NCI-H2227 treated with DMSO at 0.1 percent for 48 hours (cell line): ENCODE measurements at regions not wholly inside any gene's neighbourhood (a gene's known extent, or its start where the extent isn't known, plus 50 kb on each side); places are given as distances from the start of the nearest gene placed in this dataset.

ENCODE experiments used
- DNase-seq: peaks from one replicate; lab custom pipeline; 2025; lab: John Stamatoyannopoulos, UW

DNA sequence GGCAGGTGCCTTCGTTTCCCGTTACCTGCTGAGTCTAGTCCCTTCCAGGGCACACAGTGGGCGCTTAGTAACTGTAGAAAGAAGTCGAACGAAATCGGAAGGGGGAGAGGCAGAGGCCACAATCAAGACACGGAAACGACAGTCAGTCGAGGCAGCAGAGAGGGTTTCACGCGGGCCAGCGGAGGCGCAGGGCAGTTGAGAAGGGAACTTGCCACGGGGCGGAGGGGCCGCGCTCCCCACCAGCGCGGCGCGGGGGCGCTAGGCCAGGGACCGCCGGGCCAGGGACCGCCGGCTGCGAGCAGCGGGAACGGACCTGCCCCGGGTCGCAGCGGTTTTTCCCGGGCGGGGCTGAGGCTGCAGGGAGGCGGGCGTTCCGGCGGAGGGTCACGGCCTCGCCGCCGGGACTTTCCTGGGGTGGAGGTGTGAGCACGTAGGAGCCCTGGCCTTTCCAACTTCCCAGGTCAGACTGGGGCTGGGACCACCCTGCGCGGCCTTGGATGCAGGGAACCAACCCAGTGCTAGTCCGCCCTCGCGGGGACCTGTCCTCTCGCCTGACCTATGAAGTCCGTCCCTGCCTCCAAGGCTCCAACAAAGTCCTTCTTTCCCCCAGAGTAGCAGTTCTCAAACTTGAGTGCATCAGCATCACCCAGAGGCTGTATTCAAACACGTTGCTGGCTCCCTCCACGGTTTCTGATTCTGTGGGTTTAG is 150.1 kb upstream of the FGGY start:
- peak; percentile 2 for DNase-seq

DNA sequence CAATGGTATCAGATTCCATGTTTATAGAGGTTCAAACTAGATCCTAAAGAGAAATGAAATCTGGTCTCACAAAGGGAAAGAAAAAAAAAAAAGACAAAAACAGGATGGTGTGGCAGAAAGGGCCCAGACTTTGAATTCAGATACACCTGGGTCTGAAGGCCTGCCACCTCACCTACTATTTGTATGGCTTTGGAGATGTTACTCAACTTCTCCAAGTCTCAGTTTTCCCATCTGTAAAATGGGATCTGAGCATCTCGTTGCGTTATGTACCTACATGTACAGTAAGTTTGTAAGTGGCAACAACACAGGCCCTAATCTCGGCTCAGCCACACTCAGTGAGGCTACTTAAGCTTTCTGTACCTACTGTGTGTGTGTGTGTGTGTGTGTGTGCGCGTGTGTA is 147.5 kb upstream of the FGGY start:
- no peak for DNase-seq

DNA sequence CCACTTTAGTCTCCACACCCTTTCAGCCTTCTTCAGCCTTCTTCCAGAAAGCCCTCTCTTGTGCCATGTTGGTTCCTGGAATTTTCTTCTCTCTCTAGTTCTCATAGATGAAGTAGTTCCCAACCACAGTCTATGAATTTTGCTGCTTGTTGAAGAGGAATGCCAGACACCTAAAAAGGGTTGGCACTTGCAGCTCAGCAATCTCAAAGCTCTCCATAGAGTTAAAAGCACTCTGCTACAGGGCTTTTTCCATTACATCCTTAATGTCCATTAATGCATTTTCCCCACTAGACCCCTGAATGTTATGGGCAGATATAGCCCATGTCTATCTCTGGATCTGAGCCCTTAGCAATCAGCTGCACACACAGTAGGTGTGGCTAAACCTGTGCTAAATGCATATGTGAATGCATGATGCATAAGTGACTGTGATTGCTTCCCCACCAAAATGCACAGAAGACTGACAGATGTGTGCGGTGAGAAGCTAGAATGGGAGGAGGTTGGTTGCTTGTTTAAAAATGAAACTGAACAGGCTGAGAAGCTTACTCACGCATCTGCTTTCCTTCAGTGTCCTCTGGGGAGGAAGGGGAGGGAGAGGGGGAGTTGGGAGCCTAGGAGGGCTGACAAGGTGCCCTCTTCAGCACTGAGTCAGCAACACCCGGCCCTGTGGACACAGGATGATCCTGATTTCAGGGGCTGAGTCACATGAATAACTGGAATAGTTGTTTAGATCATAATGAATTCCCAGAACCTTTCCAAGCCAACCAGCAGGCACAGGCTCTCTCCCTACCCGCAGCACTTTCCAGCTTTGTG is 146.1 kb upstream of the FGGY start:
- peak; percentile 12 for DNase-seq

DNA sequence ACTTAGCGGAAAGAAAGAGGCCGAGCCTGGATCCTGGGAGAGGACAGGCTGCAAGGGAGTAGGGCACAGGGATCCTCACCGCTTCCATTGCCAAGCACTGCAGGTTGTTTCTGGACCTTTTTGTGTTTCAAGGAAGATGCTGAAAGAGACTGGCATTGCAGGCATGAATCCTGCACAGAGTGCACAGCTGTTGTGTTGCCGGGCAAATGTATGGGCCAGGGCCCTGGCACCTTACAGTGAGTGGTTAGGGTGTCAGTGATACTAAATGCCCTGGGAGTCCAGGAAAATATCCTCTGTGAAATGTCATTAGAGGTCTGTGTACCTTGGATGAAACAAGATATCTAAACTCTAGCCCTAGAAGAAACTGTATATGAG is 145.5 kb upstream of the FGGY start:
- DNase-seq: no peak

DNA sequence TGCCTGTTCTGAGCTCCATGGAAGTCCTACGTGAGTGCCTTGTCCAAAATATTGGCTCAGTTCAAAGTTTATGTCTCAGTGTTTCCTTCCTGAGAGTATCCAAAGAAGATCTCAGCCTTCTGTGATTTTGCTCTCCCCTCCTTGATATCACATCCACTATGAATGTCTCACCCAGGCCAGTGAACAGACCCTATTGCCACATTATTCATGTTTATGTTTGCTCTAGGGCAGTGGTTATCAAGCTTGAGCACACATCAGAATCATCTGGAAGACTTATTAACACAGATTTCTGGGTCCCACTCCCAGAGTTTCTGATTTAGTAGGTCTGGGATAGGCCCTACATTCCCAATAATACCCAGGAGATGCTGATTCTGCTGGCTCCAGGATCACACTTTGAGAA is 145.0 kb upstream of the FGGY start:
- no peak for DNase-seq

DNA sequence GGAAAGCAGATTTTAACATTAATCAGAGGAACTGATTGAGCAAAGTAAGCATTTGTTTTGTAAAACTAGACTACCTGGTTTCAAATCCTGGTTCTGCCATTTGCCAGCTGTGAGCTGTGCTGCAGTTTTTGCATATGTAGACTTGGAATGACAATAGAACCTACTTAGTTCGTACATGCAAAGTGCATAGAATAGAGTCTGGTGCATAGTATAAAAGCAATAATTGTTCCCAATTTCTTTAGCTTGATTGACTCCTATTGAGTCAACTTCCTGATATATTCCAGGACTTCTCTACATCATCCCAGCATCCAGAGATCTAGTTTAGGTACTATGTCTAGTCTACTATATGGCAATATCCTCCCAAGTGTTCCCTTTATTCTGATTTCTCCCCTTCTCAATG is 144.4 kb upstream of the FGGY start:
- DNase-seq: no peak

DNA sequence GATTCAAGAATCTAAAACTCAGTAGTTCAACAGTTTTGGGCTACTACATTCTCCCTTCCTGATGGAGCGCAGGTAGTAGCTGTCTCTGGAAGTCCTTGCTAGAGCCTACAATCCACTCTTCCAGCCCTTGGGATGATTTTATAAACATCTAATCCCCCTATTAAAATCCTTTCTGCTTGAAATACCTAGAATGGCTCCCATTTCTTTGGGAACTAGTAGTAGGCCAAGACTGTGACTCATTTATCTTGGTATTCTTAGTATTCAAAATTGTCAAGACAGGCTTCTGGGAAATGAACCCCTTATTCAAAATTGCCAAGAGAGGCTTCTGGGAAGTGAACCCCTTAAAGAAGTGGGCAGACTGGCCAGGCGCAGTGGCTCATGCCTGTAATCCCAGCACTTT is 142.5 kb upstream of the FGGY start:
- no peak for DNase-seq

DNA sequence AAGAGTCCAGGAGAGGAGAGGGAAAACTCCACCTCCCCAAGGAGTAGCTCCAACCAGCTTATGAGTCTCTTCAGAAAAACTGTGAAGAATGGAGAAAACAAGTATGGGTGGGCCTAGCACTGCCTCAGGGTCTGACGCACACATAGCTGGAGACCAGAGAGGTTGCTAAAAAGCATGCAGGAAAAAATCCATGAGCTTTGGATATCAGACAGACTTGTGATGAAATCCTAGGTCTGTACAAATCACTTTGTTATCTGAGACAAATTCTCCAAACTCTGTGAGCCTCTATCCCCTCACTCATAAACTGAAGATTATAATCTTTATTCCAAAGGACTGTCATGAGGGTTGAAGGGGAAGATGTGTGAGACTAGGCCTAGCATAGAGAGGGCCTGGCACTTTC is 141.5 kb upstream of the FGGY start:
- no peak for DNase-seq

DNA sequence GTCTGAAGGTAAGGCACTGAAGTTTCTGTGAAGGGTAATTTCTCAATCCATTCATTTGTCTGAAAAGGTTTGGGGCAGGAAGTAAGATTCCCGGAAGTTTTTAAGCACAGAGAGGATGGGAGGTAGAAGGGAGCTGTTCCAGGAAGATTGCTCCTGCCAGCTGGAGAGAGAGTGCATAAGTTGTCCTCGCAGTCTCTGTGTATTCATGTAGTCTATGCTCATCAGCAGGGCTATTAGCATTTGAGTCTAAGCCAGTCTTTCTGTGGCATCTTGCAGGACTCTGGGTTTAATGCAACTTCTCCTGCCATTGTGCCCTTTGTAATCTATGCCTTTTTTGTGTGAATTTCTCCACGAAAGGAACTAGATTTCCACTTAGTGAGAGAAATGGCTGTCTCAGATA is 140.8 kb upstream of the FGGY start:
- DNase-seq: no peak

DNA sequence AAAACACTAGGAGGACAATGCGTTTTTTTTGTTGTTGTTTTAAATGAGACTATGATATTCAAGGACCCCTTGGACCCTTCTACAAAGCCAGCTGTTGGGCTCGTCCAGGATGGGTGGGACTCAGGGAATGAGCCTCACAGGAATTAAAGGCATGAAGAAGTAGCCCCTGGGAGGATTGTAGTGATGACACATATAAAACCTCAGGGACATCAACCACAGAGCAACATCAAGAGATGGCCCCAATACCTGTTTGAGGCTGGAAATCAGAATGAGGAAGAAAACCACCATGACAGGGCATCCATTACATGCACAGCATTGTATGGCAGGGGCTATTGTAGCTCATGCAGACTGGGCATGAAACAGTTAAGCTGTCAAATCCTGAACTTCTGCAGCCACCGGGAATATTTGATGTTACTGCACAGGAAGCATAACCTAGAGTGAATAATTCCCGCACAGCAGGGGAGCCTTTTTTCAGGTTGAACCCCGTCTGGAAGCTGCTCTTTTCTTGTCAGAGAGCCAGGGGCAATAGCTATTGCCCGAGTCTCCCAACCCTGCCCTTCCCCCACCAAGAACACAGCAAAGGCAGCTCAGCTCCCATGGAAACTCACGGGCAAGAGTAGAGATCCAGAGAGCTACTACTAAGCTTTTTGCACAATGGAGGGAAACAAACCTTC is 140.2 kb upstream of the FGGY start:
- peak; percentile 87 for DNase-seq

DNA sequence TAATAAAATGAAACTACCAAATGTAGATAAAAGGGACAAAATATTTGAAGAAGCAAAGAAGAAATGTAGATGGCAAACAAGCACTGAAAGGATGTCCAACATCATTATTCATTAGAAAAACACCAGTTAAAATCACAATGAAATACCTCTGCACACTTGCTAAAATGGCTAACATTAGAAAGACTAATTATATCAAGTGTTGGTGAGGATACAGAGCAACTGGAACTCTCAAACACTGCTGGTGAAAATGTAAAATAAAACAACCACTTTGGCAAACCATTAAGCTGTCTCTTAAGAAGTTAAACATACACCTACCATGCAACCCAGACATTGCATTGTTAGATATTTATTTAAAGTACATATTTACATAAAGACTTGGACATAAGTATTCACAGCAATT is 138.6 kb upstream of the FGGY start:
- DNase-seq: no peak

DNA sequence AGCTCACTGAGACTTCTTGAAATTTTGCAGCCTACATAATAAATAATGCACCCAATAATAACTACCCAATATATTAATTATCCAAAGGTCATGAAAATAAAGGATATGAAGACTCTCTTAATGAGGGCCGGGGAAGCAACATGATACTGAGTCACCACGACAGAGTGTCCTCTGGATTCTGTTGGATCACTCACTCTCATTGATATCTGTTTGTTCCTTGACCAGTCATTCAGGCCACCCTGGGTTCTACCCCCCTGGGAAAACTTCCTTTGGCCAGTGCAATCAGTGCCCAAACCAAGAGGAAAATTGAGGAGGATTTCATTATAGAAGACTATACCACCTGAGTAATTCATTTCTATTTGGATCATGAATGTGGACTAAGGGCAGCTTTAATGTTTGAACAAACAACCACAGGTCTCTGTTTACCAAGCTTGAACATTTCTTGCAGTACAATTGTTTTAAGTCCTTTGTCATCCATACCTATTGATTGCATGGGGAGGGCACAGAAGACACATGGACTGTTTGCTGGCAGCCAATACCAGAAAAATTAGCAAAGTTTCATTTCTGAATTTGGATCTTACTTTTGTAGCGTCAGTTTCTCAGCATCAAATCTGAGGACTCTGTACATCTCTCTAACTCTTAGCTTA is 137.2 kb upstream of the FGGY start:
- no peak for DNase-seq

DNA sequence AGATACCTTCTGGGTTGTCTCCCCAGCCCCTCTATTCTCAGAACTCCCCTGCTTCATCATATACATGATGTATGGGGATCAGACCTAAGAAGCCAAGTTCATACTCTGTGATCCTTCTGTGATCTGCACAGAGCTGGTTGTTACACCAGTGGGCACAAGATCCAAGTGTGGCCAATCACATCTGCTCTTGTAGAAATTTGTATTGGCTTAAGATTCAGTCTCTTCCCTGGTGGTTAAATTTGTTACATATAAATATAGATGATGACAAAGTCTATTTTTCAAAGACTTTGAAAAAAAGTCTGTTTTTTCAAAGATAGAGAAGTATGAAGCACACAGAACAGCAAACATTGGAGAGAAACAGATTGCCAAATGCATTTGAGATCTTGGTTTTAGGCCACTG is 135.8 kb upstream of the FGGY start:
- DNase-seq: no peak

DNA sequence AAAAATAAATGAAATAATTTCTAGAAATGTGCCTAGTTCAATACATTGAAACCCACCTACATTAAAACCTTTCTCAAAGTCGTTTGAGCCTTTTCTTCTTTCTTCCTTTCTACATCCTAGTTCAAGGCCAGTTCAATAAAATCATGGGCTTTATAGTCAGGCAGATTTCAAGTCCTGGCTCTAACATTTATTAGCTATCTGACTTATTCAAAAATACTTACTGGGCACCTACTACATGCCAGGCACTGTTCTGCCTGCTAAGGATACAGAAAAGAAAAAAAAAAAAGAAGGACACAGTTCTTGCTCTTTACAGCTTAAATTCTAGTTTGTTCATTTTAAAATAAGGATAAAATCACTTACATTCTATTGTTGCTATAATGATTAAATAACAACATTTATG is 134.2 kb upstream of the FGGY start:
- DNase-seq: no peak

DNA sequence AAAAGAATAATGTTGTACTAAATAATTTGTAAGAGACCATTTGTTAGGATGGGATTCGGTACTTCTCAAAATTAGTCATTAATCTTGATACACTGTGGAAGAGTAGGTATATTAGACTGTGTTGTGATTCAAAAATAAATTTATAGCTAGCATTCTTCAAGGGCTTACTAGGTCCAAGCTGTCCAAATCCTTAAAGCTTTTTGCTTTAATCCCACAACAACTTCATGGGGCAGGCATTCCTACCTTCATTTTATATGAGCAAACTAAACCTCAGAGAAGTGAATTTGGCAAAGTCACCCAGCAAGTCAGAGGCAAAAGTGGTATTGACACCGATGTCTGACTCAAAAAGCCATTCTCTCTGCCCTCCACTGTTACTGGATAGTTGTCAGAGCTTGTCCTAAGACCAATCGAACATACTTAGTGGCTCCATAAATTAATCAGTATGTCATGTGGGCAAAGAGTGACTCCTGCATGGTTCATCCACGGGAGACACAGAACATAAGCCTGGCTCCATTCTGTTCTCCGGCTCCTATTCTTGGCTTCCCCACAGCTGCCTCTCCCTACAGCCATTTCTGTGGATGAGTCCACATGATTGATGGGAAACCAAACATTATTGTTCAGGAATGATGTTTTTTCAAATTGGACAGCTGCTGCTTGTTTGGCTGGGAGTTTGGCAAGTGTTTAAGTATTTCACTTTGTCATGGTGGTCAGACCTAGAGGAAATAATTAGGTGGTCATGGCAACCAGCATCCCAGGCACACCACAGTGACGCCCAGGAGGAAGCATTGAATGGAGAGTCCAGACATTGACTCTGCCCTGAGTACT is 133.4 kb upstream of the FGGY start:
- DNase-seq: no peak

DNA sequence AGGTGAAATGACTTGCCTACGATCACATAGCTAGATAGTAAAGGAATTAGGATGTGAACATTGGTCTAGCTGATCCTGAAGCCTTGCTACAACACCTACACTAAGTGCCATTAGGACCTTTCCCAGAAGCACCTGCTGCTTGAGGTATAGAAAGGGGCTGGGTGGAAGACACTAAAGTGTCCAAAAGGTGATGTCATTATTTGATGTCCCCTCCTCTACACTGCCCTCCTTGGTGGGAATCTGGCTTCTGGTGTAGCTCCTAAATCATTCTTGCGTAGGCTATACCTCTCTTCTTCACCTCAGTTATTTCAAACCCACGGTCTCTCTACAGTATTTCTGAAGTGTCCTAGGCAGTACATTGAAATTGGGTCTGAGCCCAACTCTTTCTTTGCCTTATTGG is 132.5 kb upstream of the FGGY start:
- no peak for DNase-seq

DNA sequence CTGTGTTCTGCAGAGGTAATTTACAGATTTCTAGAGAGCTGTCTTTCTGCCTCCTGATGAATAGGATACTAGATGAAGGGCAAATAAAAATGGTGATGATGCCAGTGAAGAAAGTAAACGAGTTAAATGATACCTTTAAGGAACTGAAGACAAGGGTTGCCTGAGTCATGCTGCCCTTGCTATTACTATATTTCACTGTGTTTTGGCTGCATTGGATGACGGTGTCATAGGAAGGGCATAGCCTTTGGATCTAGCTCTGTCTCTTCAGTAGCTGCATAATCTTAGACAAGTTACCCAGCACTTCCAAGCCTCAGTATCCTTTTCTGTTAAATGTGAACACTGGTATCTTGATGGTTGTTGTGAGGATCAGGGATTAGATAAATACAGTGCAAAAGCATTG is 131.5 kb upstream of the FGGY start:
- DNase-seq: no peak

DNA sequence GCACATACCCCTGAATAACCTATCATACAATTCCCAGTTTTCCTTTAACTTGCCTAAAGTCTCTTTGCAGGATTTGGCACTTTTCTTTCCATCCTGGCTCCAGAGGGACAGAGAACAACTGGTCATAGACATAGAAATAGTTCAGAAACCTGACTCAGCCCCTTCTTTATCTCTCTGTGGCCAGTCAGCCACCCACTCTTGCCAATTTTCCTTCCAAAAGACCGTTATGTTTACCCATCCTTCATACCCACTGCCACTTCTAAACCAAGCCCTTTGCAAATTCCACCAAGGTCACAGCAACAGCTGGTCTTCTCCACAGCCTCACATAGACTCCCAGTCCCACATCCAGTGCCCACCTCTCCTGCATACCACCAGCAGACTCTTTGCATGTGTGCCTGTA is 127.2 kb upstream of the FGGY start:
- DNase-seq: no peak

DNA sequence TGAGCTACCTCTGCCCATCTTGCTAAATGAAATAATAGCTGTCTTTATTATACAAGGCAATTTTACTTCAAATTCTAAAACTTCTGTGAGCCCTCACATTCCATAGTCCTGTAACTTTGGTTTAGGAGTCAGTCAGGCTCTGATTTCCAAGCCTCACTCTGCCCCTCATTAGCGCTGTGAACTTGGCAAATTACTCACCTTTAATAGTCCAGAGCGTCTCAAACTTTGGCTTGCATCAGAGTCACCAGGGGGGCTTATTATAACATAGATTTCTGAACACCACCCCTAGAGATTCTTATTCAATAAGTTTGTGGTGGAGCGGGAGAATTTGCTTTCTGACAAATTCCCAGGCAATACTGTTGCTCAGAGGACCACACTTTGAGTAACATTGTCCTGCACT is 126.2 kb upstream of the FGGY start:
- no peak for DNase-seq

DNA sequence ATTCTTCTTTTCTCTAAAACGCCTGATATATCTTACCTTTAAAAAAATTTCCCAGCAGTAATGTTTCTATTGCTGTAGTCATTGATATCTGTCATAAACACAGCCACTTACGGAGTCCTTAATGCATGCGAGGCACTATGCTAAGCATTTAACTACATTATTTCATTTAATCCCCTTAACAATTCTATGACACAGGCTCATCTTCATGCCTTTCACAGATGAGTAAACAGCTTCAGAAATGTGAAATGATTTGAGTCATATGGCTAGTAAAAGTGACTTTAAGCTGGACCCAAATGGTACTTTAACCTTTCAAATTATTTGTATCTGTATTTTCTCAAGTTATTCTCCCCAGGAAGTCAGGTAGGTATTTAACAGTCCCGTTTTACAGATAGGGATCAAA is 125.1 kb upstream of the FGGY start:
- no peak for DNase-seq

DNA sequence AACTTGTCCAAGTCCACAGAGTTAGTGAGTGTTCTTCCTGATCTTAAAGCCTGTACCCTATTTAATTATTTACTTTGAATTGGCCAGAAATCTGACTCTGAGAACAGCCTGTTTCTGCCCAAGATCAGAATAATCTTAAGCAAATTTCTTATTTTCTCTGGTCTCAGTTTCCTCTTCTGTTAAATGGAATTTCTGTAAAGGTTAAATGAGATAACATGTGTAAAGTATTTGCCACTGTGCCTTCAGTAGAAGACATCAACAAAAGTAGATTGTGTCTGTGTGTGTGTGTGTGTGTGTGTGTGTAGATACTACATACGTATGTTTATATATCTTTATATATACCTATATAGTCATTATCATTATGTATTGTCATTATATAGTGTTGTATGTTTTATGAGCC is 124.2 kb upstream of the FGGY start:
- no peak for DNase-seq

DNA sequence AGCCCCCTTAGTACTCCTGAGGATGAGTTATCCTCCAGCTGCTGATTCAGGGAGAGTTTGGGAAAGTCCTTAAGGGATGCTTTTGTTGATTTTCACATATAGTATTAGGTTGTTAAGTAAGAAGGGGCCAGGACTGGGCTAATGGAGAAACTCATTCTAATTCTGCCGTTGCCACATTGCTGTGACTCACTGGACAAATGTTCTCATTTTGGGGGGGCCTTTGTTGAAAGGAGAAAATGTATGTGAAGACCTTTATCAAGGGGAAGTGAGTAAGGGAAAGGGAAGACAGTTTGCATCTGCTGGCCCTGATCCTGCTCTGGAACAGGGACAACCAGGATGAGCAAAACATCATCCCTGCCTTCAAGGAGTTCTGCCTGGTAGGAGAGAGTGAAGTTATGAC is 123.2 kb upstream of the FGGY start:
- no peak for DNase-seq
